ENCODE measurements at regions not wholly inside any gene's neighbourhood (a gene's known extent, or its start where the extent isn't known, plus 50 kb on each side); places are given as distances from the start of the nearest gene placed in this dataset.

DNA sequence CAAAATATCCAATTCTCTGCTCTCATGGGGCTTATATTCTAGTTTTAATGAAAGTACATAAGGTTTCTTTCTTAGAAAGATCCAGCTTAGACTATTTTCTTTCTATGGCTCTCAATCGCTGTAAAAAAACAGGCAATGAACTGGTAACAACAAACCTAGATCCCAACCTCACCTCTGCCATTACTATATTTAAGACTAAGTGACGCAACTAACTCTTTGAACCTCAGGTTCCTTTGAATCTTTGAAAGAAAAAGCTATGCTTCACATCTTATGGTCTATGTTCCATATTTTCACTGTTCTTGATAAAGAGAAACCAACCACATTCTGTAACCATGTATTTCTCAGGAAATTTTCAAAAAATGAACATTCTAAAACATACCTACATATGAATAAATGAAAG, 88.5 kb downstream of the ELAPOR2 start:
- TF ChIP-seq, protein P1, sequence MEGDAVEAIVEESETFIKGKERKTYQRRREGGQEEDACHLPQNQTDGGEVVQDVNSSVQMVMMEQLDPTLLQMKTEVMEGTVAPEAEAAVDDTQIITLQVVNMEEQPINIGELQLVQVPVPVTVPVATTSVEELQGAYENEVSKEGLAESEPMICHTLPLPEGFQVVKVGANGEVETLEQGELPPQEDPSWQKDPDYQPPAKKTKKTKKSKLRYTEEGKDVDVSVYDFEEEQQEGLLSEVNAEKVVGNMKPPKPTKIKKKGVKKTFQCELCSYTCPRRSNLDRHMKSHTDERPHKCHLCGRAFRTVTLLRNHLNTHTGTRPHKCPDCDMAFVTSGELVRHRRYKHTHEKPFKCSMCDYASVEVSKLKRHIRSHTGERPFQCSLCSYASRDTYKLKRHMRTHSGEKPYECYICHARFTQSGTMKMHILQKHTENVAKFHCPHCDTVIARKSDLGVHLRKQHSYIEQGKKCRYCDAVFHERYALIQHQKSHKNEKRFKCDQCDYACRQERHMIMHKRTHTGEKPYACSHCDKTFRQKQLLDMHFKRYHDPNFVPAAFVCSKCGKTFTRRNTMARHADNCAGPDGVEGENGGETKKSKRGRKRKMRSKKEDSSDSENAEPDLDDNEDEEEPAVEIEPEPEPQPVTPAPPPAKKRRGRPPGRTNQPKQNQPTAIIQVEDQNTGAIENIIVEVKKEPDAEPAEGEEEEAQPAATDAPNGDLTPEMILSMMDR (IDR thresholded peaks at IDR 0.05): no peak
- no peak for TF ChIP-seq POLR2A (IDR thresholded peaks at IDR 0.05)
